ENCODE measurements at regions not wholly inside any gene's neighbourhood (a gene's known extent, or its start where the extent isn't known, plus 50 kb on each side); places are given as distances from the start of the nearest gene placed in this dataset.

GRCh38 chr18:33817096-33817495 is 239.1 kb downstream of the ASXL3 start:
- no peak for DNase-seq (ENCODE audit: low read depth)

GRCh38 chr18:33814546-33814945 is 236.5 kb downstream of the ASXL3 start:
- DNase-seq (ENCODE audit: low read depth) = no peak

- DNase-seq (ENCODE audit: low read depth) = no peak
These were observed 234.2 kb downstream of the ASXL3 start for GRCh38 chr18:33812186-33812585.

- no peak for DNase-seq (ENCODE audit: low read depth)
These were observed 227.6 kb downstream of the ASXL3 start for GRCh38 chr18:33805592-33805991.

- DNase-seq (ENCODE audit: low read depth) = no peak
These were observed 226.2 kb downstream of the ASXL3 start for GRCh38 chr18:33804258-33804657.

GRCh38 chr18:33803636-33804035 is 225.6 kb downstream of the ASXL3 start:
- no peak for DNase-seq (ENCODE audit: low read depth)

GRCh38 chr18:33802955-33803354 is 224.9 kb downstream of the ASXL3 start:
- DNase-seq (ENCODE audit: low read depth) = no peak
